ENCODE measurements at regions not wholly inside any gene's neighbourhood (a gene's known extent, or its start where the extent isn't known, plus 50 kb on each side); places are given as distances from the start of the nearest gene placed in this dataset.

- TF ChIP-seq, protein P1, sequence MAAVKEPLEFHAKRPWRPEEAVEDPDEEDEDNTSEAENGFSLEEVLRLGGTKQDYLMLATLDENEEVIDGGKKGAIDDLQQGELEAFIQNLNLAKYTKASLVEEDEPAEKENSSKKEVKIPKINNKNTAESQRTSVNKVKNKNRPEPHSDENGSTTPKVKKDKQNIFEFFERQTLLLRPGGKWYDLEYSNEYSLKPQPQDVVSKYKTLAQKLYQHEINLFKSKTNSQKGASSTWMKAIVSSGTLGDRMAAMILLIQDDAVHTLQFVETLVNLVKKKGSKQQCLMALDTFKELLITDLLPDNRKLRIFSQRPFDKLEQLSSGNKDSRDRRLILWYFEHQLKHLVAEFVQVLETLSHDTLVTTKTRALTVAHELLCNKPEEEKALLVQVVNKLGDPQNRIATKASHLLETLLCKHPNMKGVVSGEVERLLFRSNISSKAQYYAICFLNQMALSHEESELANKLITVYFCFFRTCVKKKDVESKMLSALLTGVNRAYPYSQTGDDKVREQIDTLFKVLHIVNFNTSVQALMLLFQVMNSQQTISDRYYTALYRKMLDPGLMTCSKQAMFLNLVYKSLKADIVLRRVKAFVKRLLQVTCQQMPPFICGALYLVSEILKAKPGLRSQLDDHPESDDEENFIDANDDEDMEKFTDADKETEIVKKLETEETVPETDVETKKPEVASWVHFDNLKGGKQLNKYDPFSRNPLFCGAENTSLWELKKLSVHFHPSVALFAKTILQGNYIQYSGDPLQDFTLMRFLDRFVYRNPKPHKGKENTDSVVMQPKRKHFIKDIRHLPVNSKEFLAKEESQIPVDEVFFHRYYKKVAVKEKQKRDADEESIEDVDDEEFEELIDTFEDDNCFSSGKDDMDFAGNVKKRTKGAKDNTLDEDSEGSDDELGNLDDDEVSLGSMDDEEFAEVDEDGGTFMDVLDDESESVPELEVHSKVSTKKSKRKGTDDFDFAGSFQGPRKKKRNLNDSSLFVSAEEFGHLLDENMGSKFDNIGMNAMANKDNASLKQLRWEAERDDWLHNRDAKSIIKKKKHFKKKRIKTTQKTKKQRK (IDR thresholded peaks at IDR 0.05; ENCODE audit: low read depth, low read length): no peak
- TF ChIP-seq CUX1 (IDR thresholded peaks at IDR 0.05; ENCODE audit: insufficient replicate concordance, low read depth, low read length) (no peak), SIX5 (IDR thresholded peaks at IDR 0.05; ENCODE audit: low read depth, low read length, severe bottlenecking) (no peak), CBFB (IDR thresholded peaks at IDR 0.05; ENCODE audit: low read depth) (no peak), MEF2B (IDR thresholded peaks at IDR 0.05; ENCODE audit: partially characterized antibody, poor library complexity, severe bottlenecking) (no peak), ZSCAN29 (IDR thresholded peaks at IDR 0.05) (no peak), MXI1 (IDR thresholded peaks at IDR 0.05; ENCODE audit: low read depth, low read length) (no peak), MEF2A (IDR thresholded peaks at IDR 0.05; ENCODE audit: insufficient read depth, low read depth, low read length) (no peak)
These were observed 597.6 kb downstream of the SQOR start (continued) for GRCh38 chr15:46232471-46232870.

Measured in GM12878 (cell line).